GM19455 (cell line): ENCODE measurements at regions not wholly inside any gene's neighbourhood (a gene's known extent, or its start where the extent isn't known, plus 50 kb on each side); places are given as distances from the start of the nearest gene placed in this dataset.
"Not testable (repeated sequence)": the region's sequence is repeated elsewhere in the genome, so short reads cannot be mapped to it uniquely, and the experiment has no call there.

ENCODE experiments used
- ATAC-seq: cut with Tn5 transposase; IDR thresholded peaks from one replicate; pipeline ENCODE4 v1.9.1; 2021; ENCODE audit not compliant: unreplicated experiment

DNA sequence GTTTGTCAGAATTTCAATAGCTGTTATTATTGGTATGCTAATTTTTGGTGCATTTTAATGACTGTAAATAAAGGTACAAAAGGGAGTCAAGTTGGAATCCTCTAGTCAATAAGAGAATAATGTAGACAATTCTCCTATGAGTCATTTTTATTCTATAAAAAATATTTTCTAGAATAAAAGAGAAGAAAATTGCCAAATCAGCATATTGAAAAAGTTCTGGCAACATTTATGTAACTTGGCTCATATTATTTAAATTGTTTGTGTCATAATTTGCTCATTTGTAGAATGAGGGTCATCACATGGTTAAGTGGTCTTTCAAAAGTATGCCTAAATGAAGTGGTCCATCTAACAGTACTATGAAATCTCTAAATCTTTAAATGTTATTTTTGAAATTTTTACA is 1719.8 kb upstream of the WWC1 start:
- ATAC-seq: no peak

DNA sequence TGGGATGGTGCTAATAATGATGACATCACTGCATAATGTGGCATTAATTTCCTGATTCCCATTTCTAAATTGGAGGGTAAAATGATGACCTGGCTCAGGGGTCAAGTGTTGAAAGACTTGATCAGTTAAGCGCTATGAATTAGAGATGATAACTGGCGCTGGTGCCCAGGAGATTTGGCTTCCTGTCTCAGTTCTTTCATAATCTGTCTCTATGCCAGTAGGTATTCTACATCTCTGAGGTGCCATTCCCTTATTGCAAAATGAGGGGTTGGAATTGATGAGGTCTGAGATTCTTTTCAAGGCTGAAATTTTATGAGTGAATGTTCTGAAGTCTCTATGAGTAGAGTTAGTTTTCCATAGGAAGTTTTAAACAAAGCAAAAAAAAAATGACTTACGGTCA is 1715.1 kb upstream of the WWC1 start:
- ATAC-seq: no peak

DNA sequence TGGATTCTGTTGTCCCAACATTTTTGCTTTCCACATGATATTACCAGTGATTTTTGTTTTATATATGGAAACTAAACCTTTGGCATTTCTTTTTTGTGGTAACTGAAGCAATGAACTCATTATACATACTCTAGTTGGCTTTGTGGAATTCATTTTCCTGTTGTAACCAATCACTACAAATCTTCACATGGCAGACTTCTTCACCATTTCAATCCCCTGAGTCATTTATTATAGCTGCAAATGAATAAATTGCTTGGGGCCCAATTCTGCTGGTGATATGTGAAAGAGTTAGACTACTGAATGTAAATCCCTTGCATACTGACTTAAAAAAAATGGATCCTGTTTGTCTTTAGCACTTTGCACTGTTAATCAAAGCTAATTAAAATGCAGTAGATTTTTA is 1709.6 kb upstream of the WWC1 start:
- no peak for ATAC-seq

DNA sequence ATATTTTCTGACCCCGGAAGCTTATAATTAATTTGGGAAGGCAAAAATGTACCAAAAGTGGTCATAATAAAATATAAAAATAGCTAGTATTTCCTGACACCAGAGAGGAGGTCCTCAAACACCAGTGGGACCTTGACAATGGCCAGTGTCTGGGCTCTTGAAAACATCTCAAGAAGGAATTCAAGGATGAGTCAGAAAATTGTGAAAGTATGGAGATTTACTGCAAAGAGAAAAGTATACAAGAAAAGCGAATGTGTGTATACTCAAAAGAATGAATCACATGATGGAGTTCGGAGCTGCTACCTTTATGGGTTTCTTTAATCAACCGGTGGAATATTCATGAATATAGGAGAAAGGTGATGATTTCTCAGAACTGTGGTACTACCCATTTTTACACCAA is 1709.0 kb upstream of the WWC1 start:
- no peak for ATAC-seq

DNA sequence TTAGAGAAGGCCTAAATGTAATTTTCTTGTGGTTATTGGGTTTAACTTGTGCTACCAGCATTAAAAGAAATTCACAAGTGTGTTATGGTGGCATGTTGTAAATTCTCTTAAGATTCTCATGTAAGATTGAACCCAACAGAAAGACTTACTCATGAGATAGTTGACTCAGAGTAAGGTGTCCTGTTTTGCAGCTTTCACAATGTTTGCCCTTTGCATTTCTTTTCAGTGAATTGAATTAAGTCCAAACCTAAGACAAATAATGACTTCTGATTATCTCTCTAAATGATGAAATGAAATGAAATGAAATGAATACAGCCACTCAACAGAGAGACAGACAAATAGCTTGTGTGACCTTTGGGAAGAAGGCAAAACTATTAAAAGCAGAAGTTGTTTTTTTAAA is 1696.9 kb upstream of the WWC1 start:
- no peak for ATAC-seq

DNA sequence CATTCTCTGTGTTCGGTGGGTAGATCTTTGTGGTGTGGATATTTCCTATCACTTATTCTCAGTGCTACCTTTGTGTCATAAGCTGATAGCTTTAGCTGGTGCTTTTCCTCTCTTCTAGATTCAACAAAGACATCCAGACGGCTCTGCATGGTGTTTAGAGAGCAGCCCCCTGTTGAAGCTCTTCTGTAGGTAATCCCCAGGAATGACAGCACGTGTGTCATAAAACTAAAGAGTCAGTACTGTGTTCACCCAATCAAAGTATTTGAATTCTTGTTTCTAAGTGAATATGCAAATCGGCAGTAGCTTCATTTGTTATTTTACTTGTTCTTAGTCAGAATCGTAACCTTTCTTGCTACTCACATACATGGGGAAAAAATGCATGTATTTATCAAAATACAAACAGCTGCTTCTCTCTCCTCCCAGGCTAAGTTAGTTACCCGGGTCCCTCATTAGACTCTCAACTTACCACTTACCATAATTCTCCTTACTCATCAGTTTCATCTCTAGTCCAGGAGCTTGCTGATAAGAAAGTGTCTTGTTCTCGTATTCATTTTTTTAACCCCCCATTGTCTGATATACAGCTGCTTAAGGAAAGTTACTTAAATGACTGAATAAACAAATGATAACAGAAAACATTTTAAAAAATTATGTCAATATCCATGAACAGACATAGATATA is 1696.0 kb upstream of the WWC1 start:
- no peak for ATAC-seq

DNA sequence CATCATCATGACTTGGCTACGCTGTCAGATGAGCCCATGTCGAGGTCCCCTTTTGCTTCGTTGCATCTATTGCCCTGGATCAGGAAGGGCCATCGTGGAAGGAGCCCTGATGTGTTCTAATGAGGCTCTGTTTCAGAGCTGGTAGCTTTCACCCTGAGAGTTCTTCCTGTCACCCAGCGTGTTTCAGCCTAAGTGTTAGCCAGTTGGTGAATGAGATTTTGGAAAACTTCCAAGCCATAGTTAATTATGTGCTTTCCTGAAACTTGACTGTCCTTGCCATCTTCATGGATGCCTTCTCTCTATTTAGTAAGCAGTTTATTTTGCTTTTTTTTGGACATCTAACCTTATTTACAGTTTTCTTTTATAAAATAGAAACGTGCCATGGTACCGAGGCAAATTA is 1695.4 kb upstream of the WWC1 start:
- ATAC-seq: no peak

DNA sequence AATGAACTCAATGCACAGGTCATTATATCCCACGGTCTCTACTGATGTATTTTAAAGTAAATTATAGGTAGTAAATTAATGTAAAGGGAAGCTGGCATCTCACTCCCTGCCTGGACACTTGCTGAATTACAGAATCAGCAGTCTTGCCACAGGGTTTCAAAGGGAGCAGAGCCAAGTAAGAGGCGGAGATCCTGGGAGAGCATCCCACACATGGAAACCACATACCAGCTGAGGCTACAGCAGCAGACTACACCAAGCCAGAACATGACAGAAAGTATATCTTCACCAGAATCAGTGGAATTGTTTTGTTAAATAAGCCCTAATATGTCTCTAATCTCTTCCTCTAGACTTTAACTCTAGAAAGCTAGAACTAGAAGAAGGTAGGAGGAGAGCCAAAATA is 1689.2 kb upstream of the WWC1 start:
- ATAC-seq: no peak

DNA sequence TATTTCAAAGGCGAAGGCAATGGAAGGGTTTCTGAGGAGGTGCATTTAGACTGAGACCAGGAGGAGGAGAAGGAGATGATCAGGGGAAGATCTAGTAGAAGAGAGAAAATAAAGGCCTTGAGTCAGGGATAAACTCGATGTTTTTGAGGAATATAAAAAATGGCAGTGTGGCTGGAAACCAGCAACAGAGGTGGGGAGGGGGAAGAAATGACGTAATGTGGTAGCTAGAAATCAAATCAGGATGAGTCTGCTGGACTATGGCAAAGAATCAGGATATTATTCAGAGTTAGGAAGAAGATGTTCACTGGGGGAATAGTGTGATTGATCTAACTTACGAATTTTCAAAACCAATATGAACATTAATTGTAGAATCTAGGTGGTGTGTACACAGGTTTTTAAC is 1673.9 kb upstream of the WWC1 start:
- ATAC-seq: no peak

DNA sequence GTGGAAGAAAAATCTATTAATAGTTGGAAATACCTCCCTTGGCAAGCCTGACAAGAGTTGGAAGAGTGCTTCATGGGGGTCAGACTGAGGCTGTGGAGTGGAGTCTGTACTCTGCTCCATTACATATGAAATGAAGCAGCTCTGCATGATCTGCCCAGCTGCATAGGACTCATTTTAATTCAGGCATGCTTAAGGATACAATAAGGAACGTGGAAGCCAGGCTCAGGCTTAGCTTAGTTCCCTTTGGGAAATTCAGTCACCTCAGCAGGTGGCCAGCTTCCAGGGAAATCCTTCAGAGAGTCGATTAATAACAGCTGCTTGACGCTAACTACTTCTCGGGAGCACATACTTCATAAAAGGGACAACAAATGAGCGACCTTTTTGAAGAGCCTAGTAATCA is 1672.9 kb upstream of the WWC1 start:
- no peak for ATAC-seq

DNA sequence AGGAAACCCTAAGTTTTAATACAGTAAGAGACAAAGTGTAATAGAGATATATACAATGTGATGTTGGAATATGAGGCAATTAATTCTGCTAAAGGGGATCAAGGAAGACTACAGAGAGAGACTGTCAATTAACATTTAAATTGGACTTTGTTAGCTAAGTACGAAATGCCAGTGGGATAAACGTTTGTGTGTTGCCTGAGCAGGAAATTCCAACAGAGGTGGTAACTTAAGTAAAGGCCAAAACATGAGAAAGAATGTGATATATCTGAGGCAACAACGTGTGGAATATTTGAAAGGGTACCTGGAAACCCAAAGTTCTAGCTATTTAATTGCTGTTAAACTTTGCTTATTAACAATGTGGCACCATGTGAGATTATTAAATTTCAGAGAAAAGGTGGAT is 1666.9 kb upstream of the WWC1 start:
- ATAC-seq: no peak

DNA sequence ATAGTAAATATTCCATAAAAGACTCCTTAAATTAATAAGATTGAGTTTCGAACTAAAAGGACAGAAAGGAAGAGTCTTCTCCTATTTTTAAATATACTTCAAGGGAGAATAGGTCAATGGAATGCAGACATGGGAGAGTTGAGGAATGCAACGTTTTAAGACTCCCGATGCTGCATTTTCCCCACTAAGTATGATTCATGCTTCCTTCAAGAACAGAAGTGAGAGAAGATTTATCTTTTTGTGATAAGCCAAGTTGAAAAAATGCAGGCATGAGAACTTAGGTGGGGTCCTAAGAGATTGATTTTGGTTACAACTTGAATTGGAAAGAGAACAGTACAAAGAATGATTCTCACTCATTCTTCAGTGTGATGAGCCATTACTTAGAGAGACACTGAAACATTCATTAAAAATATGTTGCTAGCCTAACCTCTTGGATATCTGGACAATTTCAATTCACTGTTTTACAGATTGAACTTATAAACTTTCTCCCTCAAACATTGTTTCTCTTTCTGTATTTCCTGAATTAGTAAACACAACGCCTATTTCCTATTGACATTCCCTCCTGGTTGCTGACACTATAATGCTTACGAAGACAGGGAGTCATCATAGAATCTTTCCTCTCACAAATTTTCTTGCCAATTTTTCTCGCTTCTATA is 1666.1 kb upstream of the WWC1 start:
- no peak for ATAC-seq

DNA sequence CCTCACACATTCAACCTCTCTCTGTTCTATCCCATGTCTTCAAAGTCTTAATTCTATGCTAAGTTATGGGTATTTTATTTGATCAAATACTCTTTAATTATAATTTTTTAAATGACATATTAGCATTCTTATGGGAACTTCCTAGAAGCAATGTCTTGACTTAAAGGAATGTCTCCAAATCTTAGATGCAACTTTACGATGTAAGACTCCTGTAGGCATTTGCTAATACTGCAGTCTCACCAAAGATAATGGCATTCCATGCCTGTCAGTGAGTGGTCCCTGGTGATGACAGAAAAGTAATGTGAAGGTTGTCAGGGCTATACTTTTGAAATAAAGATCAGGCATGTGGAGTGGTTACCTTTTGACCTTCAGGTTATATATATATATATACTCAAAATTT is 1654.2 kb upstream of the WWC1 start:
- no peak for ATAC-seq

DNA sequence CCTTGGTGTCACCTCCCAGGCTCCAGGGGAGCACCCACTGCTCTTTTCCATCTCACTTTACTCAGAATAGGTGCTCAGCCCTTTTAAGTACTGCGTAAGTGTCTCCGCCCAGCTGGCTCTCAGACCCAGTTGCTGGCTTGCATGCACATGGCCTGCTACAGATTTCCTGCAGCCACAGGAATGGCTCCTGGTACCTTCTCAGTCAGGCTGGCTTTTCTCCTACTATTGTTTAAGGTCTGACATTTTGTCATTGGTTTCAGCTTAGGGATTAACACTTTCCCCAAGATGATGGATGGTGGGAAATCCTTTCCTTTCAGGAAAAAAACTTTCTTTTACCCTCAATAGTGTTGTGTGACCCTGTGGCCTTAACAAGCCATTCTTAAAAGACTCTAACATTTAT is 1652.3 kb upstream of the WWC1 start:
- ATAC-seq: no peak

DNA sequence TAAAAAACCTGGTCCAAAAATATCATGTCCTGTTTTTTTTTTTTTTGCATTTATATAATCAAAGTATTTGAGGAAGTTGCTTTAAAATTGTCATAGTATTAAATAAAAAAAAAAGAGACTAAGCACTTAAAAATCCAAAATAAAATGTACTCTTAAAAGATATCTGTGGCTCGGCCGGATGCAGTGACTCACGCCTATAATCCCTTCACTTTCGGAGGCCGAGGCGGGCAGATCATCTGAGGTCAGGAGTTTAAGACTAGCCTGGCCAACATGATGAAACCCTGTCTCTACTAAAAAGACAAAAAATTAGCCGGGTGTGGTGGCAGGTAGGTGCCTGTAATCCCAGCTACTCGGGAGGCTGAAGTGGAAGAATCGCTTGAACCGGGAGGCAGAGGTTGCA is 1651.3 kb upstream of the WWC1 start:
- not testable (repeated sequence) for ATAC-seq

DNA sequence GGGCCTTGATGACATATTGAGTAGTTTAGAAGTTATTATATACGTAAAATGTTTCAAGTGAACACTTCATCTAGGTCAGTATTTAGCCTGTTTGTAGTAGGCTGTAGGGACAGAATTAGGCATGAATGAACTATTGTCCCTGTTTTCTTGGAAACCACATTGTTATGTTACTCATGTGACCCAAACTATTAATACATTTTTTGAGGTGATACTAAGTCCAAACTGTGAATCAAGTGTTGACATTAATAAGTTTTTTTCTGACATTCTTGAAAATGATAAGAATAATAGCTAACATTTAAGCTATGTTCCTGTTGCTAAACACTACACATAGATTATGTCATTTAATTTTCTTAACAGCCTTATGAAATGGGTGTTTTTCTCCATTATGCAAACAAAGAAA is 1642.7 kb upstream of the WWC1 start:
- no peak for ATAC-seq

DNA sequence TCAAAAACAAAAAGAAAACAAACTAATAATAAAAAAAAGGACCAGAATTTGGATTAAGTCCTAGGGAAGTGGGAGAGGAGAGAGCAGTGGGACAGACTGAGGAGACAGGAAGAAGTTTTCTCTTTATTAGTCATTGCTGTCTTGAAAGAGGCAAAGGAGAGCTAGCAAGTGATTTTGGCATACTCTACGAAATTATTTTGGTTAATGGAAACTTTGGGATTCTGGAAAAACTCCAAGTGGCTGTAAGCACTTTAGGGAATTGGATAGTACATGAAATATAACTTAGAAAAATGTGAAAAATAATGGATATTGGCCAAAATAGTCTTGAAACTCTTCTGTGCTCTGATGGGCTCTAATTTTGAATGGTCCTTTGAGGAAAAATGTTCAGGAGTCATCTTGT is 1641.8 kb upstream of the WWC1 start:
- ATAC-seq: no peak

DNA sequence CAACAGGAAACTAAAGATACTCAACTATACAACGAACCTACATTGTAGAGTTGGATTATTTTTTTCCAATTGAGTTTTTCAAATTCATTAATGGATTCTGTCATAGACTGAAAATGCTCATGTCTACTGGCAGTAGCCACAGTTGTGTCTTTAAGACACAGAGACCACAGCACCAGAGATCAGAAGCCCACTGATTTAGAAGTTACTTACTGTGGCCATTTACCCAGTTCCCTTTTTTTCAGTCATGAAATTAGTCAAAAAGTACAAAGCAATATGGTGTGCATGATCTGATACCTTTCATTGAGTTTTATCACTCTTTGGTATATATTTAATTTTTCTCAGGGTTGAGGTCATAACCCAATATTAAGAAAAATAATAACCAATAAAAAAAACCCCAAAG is 1640.2 kb upstream of the WWC1 start:
- no peak for ATAC-seq

DNA sequence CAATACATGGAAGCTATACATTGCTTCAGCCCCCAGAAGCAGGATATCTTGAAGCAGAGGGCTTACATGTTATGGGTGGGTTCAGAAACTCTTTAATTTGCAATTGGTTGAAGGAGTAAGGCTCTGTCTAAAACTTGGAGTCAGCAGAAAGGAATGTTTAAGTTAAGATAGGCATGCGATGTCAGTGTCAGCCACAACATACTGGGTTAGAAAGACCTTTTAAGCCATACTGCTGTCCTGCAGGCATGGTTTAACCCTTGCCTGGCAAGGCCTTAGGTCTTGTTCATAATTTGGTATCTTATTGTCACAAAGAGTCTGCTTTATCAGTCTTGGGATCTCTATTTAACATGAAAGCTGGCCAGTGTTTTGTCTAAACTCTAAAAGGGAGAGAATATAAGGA is 1619.6 kb upstream of the WWC1 start:
- no peak for ATAC-seq

DNA sequence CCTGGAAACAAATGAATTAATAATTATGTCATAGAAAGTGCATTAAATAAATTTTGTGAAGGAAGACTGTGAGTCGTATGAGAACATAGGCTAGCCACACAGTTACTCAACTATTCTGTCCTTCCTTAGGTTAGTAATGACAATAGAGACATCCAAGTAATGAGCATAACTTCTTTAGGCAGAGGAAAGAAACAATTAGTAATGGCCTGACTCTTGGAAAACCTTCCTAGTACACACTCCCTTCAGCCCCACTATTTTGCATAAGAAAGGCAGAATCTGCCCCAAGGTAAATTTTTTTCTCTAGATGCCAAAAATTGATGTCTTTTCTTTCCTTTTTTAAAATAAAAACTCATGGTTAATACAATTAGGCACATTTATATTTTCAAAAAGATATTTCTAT is 1619.0 kb upstream of the WWC1 start:
- ATAC-seq: no peak

DNA sequence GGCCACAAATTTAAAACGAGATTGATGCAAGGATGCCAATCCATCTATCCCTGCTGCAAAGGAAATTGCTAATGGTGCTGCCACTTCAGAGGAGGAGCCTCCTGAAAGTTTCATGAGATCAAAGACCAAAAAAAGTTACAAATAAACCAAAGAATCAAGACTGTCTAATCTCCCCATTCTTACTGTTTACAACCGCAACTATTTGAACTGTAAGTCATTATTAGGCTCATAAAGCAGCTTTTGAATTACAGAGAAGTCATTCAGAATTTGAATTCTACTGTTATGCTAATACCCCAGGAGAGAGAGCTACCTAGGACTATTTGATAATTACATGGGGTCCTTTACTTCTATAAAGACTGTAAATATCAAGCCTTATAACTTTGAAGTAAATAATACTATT is 1613.6 kb upstream of the WWC1 start:
- ATAC-seq: no peak

DNA sequence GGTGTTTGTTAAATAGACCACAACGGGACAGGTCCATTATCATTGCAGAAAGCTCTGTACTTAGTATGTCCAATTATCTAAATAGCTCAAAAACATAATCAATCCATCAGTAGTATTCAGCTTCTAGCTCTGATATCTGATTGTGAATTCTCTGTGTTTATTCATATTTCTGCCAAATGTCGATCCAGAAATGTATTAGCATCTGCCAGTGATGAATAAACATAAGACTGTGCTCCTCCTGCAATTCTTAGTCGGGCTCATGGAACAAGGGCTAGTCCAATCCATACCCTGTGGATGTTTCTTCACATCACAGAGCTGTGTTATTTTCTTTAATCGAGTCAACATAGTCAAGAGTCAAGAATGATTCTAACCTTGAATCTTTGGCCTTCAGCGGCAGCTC is 1612.1 kb upstream of the WWC1 start:
- ATAC-seq: no peak

DNA sequence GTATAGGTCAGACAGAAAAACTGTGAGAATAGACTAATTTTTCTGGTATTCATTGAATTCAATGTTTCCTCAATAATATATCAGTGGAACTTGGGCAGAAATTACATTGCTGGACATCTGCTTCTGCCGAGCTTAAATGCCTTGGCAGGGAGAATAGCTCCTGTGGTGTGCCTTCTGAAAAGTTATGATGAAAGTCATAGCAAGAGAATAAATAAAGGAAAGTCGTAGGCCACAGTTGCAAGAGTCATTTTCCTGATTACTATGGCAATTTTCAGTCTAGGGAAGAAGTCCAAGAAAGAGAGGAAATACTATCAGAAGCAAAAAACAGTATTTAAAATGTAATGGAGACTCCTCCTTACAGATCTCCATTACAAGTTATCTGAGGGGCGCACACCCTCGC is 1596.1 kb upstream of the WWC1 start:
- no peak for ATAC-seq
